ENCODE measurements at regions not wholly inside any gene's neighbourhood (a gene's known extent, or its start where the extent isn't known, plus 50 kb on each side); places are given as distances from the start of the nearest gene placed in this dataset.
"Not testable (repeated sequence)": the region's sequence is repeated elsewhere in the genome, so short reads cannot be mapped to it uniquely, and the experiment has no call there.

- H3K9me3 ChIP-seq (ENCODE audit: low read length); H3K9me2 ChIP-seq (ENCODE audit: insufficient read depth, low read length); BruUV-seq (replicated peaks); H3K36me3 ChIP-seq (ENCODE audit: insufficient read depth, low read length); H3K27ac ChIP-seq (ENCODE audit: low read depth, low read length, poor library complexity, severe bottlenecking); intact Hi-C loops (cut with micrococcal nuclease; ENCODE audit: unreplicated experiment); H3K4me1 ChIP-seq (ENCODE audit: insufficient read depth, low read length, poor library complexity, severe bottlenecking); DNase-seq (ENCODE audit: low spot score); H4K20me1 ChIP-seq (ENCODE audit: insufficient read depth, low read length); H3K79me2 ChIP-seq (ENCODE audit: insufficient read depth, low read depth, low read length); POLR2A ChIA-PET; H2AFZ ChIP-seq (ENCODE audit: low read length); H3K4me3 ChIP-seq (ENCODE audit: low read depth, low read length, poor library complexity, severe bottlenecking); H3K4me2 ChIP-seq (ENCODE audit: low read length); CTCF ChIA-PET (ENCODE audit: unreplicated experiment): not testable (repeated sequence)
These were observed 133.4 kb downstream of the TRIM43 start for GRCh38 chr2:95725191-95725590.

DNA sequence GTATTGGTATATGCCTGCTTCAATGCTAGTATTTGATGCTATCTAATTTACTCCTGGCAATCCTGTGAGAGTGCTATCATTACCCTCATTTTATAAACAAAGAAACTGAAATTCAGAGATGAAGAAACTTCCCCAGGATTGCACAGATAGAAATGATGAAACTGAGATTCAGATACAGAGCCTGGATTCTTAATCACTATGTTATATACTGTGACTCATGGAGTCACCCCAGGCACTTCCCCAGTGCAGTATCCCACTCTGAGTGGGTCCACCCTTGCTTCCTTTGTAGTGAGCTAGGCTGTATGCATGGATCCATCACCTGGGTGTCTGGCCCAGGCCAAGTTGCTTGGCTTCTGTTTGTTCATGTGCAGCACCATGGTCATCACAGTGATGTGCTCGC, 133.9 kb downstream of the TRIM43 start:
- DNase-seq (ENCODE audit: low spot score); CTCF ChIA-PET (ENCODE audit: unreplicated experiment): not testable (repeated sequence)

DNA sequence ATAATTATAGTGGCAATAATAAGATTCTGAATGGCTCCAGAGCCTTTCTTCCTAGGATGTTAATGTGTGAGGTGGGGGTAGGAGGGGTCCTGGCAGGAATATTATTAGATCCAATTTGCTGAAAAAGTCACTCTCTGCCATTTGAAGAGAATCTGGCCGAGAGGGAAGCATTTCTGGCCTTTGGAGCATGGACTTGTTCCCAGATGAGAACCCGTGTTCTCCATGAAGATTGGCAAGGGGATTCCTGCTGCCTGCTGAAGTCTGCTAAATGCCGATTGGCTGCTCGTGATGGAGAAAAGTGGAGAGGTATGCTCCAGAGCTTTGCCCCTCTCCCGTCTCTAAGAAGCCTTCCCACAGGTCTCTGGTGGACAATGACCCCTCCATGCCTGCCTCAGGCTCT, 135.6 kb downstream of the TRIM43 start:
- POLR2A ChIA-PET; H3K79me2 ChIP-seq (ENCODE audit: insufficient read depth, low read depth, low read length); CTCF ChIA-PET (ENCODE audit: unreplicated experiment); H3K4me2 ChIP-seq (ENCODE audit: low read length); H3K27ac ChIP-seq (ENCODE audit: low read depth, low read length, poor library complexity, severe bottlenecking); H3K4me3 ChIP-seq (ENCODE audit: low read depth, low read length, poor library complexity, severe bottlenecking); DNase-seq (ENCODE audit: low spot score); H3K9me3 ChIP-seq (ENCODE audit: low read length); H3K36me3 ChIP-seq (ENCODE audit: insufficient read depth, low read length); intact Hi-C loops (cut with micrococcal nuclease; ENCODE audit: unreplicated experiment); H4K20me1 ChIP-seq (ENCODE audit: insufficient read depth, low read length); H3K9me2 ChIP-seq (ENCODE audit: insufficient read depth, low read length); BruUV-seq (replicated peaks); H2AFZ ChIP-seq (ENCODE audit: low read length); H3K4me1 ChIP-seq (ENCODE audit: insufficient read depth, low read length, poor library complexity, severe bottlenecking): not testable (repeated sequence)

More for the DNA sequence above, 133.9 kb downstream of the TRIM43 start:
- H4K20me1 ChIP-seq (ENCODE audit: insufficient read depth, low read length); H3K27ac ChIP-seq (ENCODE audit: low read depth, low read length, poor library complexity, severe bottlenecking); intact Hi-C loops (cut with micrococcal nuclease; ENCODE audit: unreplicated experiment); H3K9me3 ChIP-seq (ENCODE audit: low read length); H3K36me3 ChIP-seq (ENCODE audit: insufficient read depth, low read length); H3K4me2 ChIP-seq (ENCODE audit: low read length); H2AFZ ChIP-seq (ENCODE audit: low read length); H3K79me2 ChIP-seq (ENCODE audit: insufficient read depth, low read depth, low read length); H3K9me2 ChIP-seq (ENCODE audit: insufficient read depth, low read length); H3K4me3 ChIP-seq (ENCODE audit: low read depth, low read length, poor library complexity, severe bottlenecking); POLR2A ChIA-PET; H3K4me1 ChIP-seq (ENCODE audit: insufficient read depth, low read length, poor library complexity, severe bottlenecking); BruUV-seq (replicated peaks): not testable (repeated sequence)

- no peak overlapping the region for H3K27ac ChIP-seq (ENCODE audit: low read depth, low read length, poor library complexity, severe bottlenecking)
- H3K36me3 ChIP-seq (ENCODE audit: insufficient read depth, low read length), result no peaks in the 10 kb centered on the region
- H3K4me2 ChIP-seq (ENCODE audit: low read length), result no peak overlapping the region
- ChIA-PET POLR2A (no interaction called here), CTCF (ENCODE audit: unreplicated experiment) (no interaction called here)
- no peak overlapping the region for H3K4me3 ChIP-seq (ENCODE audit: low read depth, low read length, poor library complexity, severe bottlenecking)
- BruUV-seq (replicated peaks), result no TSS peak
- TF ChIP-seq EZH2phosphoT487 (IDR thresholded peaks at IDR 0.05; ENCODE audit: borderline replicate concordance, low read depth, low read length), result no peak
- TF ChIP-seq, protein P1, sequence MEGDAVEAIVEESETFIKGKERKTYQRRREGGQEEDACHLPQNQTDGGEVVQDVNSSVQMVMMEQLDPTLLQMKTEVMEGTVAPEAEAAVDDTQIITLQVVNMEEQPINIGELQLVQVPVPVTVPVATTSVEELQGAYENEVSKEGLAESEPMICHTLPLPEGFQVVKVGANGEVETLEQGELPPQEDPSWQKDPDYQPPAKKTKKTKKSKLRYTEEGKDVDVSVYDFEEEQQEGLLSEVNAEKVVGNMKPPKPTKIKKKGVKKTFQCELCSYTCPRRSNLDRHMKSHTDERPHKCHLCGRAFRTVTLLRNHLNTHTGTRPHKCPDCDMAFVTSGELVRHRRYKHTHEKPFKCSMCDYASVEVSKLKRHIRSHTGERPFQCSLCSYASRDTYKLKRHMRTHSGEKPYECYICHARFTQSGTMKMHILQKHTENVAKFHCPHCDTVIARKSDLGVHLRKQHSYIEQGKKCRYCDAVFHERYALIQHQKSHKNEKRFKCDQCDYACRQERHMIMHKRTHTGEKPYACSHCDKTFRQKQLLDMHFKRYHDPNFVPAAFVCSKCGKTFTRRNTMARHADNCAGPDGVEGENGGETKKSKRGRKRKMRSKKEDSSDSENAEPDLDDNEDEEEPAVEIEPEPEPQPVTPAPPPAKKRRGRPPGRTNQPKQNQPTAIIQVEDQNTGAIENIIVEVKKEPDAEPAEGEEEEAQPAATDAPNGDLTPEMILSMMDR (conservative IDR thresholded peaks at IDR 0.05; ENCODE audit: low read length), result peak; percentile 66
- H3K9me3 ChIP-seq (ENCODE audit: low read length), result no peaks in the 10 kb centered on the region
- no peaks in the 10 kb centered on the region for H4K20me1 ChIP-seq (ENCODE audit: insufficient read depth, low read length)
- H2AFZ ChIP-seq (ENCODE audit: low read length), result no peak overlapping the region
- no peaks in the 10 kb centered on the region for H3K79me2 ChIP-seq (ENCODE audit: insufficient read depth, low read depth, low read length)
- DNase-seq (ENCODE audit: low spot score), result peak; percentile 44
- H3K9me2 ChIP-seq (ENCODE audit: insufficient read depth, low read length), result no peaks in the 10 kb centered on the region
- H3K4me1 ChIP-seq (ENCODE audit: insufficient read depth, low read length, poor library complexity, severe bottlenecking), result no peaks in the 10 kb centered on the region
- intact Hi-C loops (cut with micrococcal nuclease; ENCODE audit: unreplicated experiment), result no loop called here
These were observed 137.2 kb downstream of the TRIM43 start for GRCh38 chr2:95728878-95729596.

Measured in OCI-LY7 (cell line).